ENCODE measurements at regions not wholly inside any gene's neighbourhood (a gene's known extent, or its start where the extent isn't known, plus 50 kb on each side); places are given as distances from the start of the nearest gene placed in this dataset.
A peak's percentile ranks its signal among the peaks of the same experiment; 100 is the strongest.

DNA sequence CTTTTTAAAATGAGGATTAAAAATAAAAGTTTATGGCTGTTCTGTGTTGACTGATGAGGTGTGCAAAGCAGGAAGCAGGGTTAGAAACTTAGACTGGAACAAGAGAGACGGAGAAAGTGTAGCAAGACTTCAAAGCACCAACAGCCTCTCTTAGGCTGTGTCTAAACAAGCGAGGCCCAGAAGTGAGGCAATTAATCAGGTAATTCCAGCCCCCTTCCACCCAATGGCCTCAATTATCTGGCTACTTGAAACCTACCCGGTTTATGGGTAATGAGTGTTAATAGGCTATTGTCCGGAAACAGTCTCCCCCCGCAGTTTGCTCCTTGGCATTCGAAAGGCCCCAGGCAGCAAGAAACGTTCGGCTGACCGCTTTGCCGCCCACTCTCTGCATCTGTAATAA is 171.7 kb upstream of the MYCN start:
- Mint-ChIP-seq H3K4me3 (no peak overlapping the region), H3K9me3 (no peaks in the 10 kb centered on the region), H3K4me1 (no peaks in the 10 kb centered on the region), H3K27me3 (no peaks in the 10 kb centered on the region), H3K27ac (no peak overlapping the region)
- DNase-seq (no peak), ATAC-seq (no peak)

DNA sequence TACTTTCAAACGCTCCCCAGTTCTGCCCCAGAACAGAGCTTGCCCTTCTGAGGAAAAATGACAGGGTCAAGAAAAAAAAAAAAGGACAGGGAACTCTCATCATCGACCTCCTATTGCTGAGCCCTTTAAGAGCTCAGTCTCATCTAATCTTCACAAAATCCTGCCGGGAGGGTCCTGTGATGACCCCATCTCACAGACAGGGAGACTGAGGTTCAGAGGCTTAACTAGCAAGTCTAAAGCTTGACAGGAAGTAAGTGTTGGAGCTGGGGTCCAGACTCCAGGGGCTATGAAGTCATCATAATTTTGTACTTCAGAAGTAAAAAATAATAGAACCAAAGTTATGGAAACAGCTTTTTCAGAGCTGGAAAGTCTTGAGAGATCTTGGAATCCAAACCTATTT is 171.1 kb upstream of the MYCN start:
- no peak for ATAC-seq
- no peaks in the 10 kb centered on the region for H3K27me3 Mint-ChIP-seq

DNA sequence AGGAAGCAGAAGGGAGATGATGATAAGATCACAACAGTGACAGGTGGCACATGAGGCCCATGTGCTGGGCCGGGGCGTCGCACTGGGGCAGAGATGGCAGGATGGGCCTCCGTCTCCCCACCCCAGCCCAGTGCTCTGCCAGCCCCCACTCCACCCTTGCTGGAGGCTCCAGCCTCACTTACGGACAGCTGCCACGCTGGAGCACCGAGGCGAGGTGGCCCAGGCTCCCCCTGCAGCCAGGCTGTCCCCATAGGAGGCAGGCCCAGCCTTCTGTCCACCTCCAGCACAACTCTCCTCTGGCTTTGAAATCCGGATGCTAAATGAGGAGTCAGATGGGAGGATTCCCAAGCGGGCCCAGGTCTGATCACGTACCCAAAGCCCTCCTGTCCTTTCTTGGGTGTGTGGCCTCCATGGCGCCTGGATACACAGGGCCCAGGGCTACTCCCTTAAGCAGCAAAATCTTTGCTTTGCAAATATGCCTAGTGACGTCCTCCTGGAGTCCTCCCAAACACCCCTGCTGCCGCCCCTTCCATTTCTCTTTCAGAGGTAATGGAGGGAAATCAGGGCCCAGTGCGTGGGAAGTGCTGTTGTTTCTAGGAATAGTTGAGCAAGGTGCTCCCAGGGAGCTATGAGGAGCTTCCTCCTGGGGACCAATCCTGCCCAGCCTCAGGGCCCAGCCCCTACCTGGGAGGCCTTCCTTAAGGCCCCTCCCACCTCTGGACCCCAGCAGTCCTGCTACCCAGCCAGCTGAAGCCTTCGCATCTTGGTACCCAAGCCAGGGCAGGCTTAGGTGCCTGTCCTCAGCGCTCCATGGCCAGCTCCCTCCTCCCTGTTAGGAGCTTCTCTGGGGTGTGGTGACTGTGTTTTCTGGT is 170.4 kb upstream of the MYCN start:
- Mint-ChIP-seq H3K27ac (no peak overlapping the region), H3K27me3 (no peaks in the 10 kb centered on the region), H3K4me1 (no peaks in the 10 kb centered on the region), H3K4me3 (no peak overlapping the region), H3K9me3 (no peaks in the 10 kb centered on the region)
- no peak for ATAC-seq
- no peak for DNase-seq

More for the DNA sequence above, 171.1 kb upstream of the MYCN start:
- peak overlapping the region in 1 of 2 donors; percentile 20 for H3K27ac Mint-ChIP-seq
- DNase-seq: no peak
- no peaks in the 10 kb centered on the region for H3K4me1 Mint-ChIP-seq
- H3K9me3 Mint-ChIP-seq: no peaks in the 10 kb centered on the region
- no peak overlapping the region for H3K4me3 Mint-ChIP-seq

DNA sequence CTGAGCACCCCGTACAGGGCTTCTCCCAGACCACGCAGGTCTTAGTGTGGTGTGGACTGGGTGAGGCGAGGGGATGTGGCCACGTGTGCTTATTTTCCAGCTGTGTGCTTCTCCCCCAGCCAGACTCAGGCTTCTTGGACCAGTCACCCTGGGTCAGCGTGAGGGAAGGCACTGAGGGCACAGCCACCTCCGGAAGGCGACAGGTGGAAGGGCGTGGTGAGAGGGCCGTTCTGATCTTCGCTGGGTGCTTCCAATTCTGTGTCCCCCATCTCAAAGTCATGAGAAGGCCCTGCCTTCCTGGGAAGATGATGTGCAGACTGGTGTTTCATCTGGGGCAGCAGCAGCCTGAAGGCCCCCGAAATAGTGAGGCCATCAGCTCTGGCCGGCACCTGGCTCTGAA is 169.7 kb upstream of the MYCN start:
- no peak overlapping the region for H3K4me3 Mint-ChIP-seq
- ATAC-seq: no peak
- H3K27me3 Mint-ChIP-seq: no peaks in the 10 kb centered on the region
- no peak overlapping the region for H3K27ac Mint-ChIP-seq
- no peaks in the 10 kb centered on the region for H3K9me3 Mint-ChIP-seq
- no peak for DNase-seq
- H3K4me1 Mint-ChIP-seq: no peaks in the 10 kb centered on the region

DNA sequence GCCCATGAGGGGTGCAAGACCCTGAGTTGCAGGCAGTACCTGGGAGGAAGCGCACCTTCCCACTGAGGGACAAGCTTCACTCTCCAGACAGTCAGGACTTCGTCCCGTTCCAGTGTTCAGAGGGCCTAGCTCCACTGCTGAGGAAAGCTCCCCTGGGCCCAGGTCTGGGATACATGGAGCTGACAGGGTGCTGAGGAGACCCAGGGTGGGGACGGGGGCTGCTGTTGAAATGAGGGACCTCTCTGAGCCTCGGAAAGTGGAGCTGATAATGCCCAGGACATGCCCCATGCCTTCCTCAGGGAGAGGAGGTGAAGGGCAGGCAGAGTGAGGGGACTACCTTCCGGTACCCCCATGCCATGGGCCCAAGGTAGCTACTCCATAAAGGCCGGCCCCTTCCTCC is 169.2 kb upstream of the MYCN start:
- Mint-ChIP-seq H3K4me3 (no peak overlapping the region), H3K9me3 (no peaks in the 10 kb centered on the region), H3K27me3 (no peaks in the 10 kb centered on the region), H3K4me1 (no peaks in the 10 kb centered on the region), H3K27ac (peak overlapping the region in 1 of 2 donors; percentile 46)
- DNase-seq (no peak), ATAC-seq (peak; percentile 27)

DNA sequence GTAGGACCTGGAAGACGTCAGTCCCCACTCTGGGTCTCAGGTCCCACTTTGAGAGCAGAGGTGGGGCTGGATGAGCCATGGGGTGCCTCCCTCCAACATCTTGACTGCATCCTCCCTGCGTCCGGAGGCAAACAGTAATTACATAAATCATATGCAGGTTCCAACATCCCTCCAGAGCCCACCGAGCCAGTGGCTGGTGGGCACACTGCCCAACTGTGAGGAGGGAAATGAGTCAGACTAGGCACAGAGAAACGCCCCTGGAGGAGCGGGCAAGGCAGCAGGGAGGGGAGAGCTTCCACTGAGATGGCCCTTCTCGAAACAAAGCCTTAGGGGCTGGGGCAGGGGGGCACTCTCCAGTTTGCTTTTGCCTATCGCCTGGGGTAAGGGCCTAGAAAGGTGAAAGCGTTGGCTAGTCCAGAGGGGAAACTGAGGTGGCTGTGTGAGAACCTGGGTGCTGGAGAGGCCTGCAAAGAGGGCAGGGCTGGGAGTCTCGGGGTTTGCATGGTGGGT is 168.2 kb upstream of the MYCN start:
- Mint-ChIP-seq H3K4me3 (no peak overlapping the region), H3K9me3 (no peaks in the 10 kb centered on the region), H3K27ac (no peak overlapping the region)

DNA sequence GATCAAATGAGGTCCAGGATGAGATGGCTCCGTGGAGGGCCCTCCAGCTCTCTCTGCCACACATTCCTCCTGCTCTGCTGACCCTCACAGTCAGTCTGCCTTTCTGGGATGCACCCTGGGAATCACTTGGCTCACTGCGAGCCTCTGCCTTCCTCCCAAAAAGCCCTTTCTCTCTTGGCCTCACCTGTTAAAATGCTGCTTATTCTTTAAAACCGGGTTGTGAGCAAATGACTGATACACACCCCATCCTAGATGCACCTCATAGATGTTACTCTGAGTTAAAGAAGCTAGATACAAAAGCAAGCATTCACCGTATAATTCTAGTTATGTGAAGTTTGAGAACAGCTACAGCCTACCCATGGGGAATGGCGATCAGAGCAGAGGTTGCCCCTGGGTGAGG is 167.7 kb upstream of the MYCN start:
- Mint-ChIP-seq H3K4me1 (no peaks in the 10 kb centered on the region), H3K27ac (no peak overlapping the region), H3K9me3 (no peaks in the 10 kb centered on the region), H3K4me3 (no peak overlapping the region), H3K27me3 (no peaks in the 10 kb centered on the region)
- DNase-seq: no peak
- ATAC-seq: no peak

More for the DNA sequence above, 168.2 kb upstream of the MYCN start:
- Mint-ChIP-seq H3K4me1 (no peaks in the 10 kb centered on the region), H3K27me3 (no peaks in the 10 kb centered on the region)
- DNase-seq (no peak), ATAC-seq (no peak)

DNA sequence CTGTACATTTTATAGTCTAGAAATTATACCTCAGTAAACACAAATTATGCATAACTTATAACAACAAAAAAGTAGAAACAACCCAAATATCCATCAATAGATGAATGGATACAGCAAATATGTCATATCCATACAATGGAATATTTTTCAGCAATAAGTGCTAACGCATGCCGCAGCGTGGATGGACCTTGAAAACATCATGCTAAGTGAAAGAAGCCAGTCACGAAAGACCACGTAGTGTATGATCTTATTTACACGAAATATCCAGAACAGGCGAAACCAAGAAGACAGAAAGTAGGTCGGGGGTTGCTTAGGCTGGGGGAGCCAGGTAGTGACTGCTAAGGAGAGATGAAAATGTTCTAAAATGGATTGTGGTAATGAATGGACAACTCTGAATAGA is 167.1 kb upstream of the MYCN start:
- Mint-ChIP-seq H3K27ac (no peak overlapping the region), H3K4me1 (no peaks in the 10 kb centered on the region), H3K4me3 (no peak overlapping the region), H3K27me3 (no peaks in the 10 kb centered on the region), H3K9me3 (no peaks in the 10 kb centered on the region)
- DNase-seq (no peak), ATAC-seq (no peak)

DNA sequence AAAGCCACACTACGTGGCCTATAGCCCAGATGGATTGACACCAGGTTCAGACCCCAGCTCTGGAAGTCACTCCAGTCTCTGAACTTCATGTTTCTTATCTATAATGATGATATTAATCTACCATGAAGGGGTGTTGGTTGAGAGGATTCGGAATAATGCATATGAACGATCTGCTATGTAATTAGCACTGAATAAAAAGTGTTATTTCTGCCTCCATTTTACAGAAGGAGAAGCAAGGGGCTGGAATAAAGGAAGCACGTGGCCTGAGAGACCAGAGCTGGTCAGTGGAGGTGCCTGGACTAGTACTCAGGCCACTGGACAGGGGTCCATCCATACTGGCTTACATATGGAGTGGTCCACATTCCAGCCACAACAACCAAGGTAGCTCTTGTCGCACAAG is 166.5 kb upstream of the MYCN start:
- Mint-ChIP-seq H3K9me3 (no peaks in the 10 kb centered on the region), H3K27me3 (no peaks in the 10 kb centered on the region), H3K4me1 (no peaks in the 10 kb centered on the region), H3K4me3 (no peak overlapping the region), H3K27ac (no peak overlapping the region)
- ATAC-seq (no peak), DNase-seq (no peak)

DNA sequence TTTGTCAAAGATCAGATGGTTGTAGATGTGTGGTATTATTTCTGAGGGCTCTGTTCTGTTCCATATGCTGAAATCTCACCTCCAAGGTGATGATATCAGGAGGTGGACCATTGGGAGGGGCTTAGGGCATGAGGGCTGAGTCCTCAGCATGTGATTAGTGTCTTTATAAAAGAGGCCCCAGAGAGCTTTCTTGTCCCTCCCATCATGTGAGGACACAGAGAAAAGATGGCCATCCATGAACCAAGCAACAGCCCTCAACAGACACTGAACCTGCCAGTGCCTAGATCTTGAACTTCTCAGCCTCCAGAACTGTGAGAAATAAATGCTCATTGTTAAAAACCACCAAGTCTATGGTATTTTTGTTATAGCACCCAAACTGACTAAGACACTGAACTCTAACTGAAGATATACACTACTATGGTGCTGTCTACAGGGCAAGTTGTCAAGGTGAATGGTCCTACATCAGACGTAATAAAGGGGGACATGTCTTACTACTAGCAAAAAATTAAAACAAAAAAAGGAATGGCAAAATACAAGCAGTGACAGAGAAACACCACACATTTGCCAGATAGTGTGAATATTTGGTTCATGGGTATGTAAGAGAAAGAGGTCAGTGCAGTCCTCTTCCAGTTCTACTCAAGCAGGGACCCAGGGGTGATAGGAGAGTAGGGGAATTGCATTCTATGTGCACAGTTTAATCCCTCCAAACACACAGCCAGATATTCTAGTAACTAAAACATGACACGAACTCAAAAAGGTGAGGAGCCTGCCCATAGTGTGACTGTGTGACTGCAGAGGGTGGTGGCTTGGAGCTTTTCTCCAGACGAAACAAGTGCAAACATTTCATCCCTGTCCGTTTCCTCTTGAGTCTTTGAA is 164.4 kb upstream of the MYCN start:
- no peaks in the 10 kb centered on the region for H3K27me3 Mint-ChIP-seq
- ATAC-seq (no peak), DNase-seq (no peak)
- H3K4me1 Mint-ChIP-seq: no peaks in the 10 kb centered on the region
- no peak overlapping the region for H3K4me3 Mint-ChIP-seq
- H3K9me3 Mint-ChIP-seq: no peaks in the 10 kb centered on the region
- no peak overlapping the region for H3K27ac Mint-ChIP-seq

DNA sequence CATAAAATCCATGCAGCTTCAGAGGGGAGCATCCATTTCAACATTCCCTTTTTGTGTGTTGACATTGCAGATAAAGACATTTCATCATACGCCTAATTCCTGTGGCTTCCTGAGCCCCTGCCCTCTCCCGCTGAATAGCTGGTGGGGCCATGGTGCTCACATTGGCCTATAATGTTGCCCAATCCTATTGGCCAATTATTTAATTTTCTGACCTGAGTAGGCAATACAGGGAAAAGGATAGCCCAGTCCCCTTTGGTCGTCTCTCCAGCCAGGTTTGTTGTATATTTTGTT is 163.8 kb upstream of the MYCN start:
- no peak for ATAC-seq
- H3K27ac Mint-ChIP-seq: no peak overlapping the region
- H3K4me1 Mint-ChIP-seq: no peaks in the 10 kb centered on the region
- DNase-seq: no peak
- H3K9me3 Mint-ChIP-seq: no peaks in the 10 kb centered on the region
- no peak overlapping the region for H3K4me3 Mint-ChIP-seq
- H3K27me3 Mint-ChIP-seq: no peaks in the 10 kb centered on the region

DNA sequence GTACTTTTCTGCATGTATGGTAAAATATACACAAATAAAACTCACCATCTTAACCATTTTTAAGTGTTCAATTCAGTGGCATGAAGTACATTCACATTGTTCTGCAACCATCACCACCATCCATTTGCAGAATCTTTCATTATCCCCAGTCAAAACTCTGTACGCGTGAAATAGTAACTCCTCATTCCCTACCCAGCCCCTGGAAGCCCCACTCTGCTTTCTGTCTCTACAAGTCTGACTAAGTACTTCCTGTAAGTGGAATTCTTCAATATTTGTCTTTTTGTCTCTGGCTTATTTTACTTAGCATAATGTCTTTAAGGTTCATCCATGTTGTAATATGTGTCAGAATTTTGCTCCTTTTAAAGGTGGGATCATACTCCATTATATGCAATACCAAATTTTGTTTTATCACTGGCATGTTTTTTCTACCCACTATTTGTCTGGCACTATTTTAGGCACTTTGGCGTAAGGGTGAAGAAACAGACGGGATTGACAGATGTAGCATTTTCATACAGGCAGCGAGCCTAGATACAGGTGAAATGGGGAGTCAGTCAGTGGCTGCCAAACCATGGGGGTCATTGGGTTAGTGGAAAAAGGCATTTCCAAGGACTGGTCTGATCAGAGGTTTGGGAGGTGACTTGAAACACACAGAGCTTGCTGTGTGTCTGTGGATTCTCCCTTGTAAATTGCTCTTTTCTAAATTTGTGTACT is 163.2 kb upstream of the MYCN start:
- no peak for ATAC-seq

DNA sequence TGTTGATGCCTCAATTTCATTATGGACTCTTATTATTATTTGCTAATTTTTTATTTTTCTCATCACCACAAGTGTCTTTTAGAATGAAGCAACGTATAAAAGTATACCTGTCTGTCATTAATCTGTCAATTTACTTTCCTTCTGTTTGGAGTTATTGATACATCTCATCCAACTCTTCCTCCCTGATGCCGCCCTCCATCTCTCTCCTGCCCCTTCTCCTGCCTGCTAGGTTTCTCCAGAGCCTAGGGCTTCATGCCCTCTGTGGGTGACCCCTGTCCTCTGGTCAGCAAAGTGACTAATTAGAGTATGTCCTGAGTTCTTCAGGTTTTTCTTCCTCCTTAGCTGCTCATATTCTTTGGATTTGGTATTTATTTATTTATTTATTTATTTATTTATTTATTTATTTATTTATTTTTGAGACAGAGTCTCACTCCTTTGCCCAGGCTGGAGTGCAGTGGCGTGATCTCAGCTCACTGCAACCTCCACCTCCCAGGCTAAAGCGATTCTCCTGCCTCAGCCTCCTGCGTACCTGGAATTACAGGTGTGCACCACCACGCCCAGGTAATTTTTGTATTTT is 162.5 kb upstream of the MYCN start:
- DNase-seq: no peak
- Mint-ChIP-seq H3K27me3 (no peaks in the 10 kb centered on the region), H3K9me3 (no peaks in the 10 kb centered on the region), H3K4me3 (no peak overlapping the region), H3K27ac (no peak overlapping the region), H3K4me1 (no peaks in the 10 kb centered on the region)
- no peak for ATAC-seq

More for the DNA sequence above, 163.2 kb upstream of the MYCN start:
- no peak for DNase-seq
- H3K4me3 Mint-ChIP-seq: no peak overlapping the region
- H3K27ac Mint-ChIP-seq: no peak overlapping the region
- no peaks in the 10 kb centered on the region for H3K4me1 Mint-ChIP-seq
- no peaks in the 10 kb centered on the region for H3K9me3 Mint-ChIP-seq
- no peaks in the 10 kb centered on the region for H3K27me3 Mint-ChIP-seq

DNA sequence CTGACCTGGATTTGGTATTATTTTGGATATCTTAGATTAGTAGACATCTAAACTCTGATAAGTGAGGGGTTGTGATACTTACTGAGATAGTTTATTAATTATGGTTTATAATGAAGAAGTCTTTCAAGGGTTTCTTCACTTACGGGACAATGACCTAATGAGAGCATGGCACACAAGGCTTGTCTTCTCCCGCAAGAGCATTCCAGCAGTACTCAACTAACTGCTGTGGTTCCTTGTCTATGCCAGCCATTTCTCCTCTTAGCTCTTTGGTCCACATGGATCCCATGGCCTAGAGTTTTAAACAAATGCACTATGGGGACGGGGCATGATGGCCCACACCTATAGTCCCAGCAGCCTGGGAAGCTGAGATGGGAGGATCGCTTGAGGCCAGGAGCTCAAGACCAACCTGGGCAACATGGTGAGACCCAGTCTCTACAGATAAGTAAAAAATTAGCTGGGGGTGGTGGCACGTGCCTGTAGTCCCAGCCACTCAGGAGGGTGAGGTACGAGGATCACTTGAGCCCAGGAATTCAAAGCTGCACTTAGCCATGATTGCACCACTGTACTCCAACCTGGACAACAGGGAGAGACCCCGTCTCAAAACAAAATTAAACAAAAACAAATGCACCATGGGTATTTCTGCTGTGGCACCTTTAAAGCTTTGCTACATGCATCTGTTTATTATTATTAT is 161.7 kb upstream of the MYCN start:
- H3K4me3 Mint-ChIP-seq: no peak overlapping the region
- no peak overlapping the region for H3K27ac Mint-ChIP-seq
- no peaks in the 10 kb centered on the region for H3K4me1 Mint-ChIP-seq
- no peak for ATAC-seq
- no peaks in the 10 kb centered on the region for H3K9me3 Mint-ChIP-seq
- H3K27me3 Mint-ChIP-seq: no peaks in the 10 kb centered on the region
- DNase-seq: no peak
